CD14-positive monocyte (primary cell): ENCODE measurements at regions not wholly inside any gene's neighbourhood (a gene's known extent, or its start where the extent isn't known, plus 50 kb on each side); places are given as distances from the start of the nearest gene placed in this dataset.
"Not testable (repeated sequence)": the region's sequence is repeated elsewhere in the genome, so short reads cannot be mapped to it uniquely, and the experiment has no call there.

Source experiments
- DNase-seq, 3 donors: peaks; one replicate each; pipeline ENCODE4 v3.0.0-alpha.2; 2011 to 2022
- H2AFZ ChIP-seq: 2 replicates; pipeline ENCODE4 v1.6.0; 2012; ENCODE audit warnings: mild to moderate bottlenecking, low read depth, low read length, inconsistent platforms; ENCODE audit not compliant: insufficient read depth, poor library complexity, severe bottlenecking
- H3K27ac ChIP-seq, 2 donors: 1 replicate in 1 of 2; 2 replicates in 1 of 2; pipeline ENCODE4 v1.5.1; 2012 to 2013; ENCODE audit warnings: low read length in 2 of 2, control low read depth in 1 of 2, inconsistent platforms in 1 of 2, low read depth in 1 of 2, mild to moderate bottlenecking in 1 of 2
- H3K27me3 ChIP-seq, 2 donors: one replicate each; pipeline versions ENCODE4 v1.6.0 to v1.6.1; 2011 to 2013; ENCODE audit warnings: low read length in 2 of 2; ENCODE audit not compliant: control insufficient read depth in 2 of 2, insufficient read depth in 2 of 2
- H3K36me3 ChIP-seq, 2 donors: replicated peaks in 1 of 2; 1 replicate in 1 of 2; 2 replicates in 1 of 2; pipeline versions ENCODE4 v1.5.1 to v1.6.1; 2012 to 2013; ENCODE audit warnings: low read length in 2 of 2, control low read depth in 1 of 2, inconsistent platforms in 1 of 2, mild to moderate bottlenecking in 1 of 2; ENCODE audit not compliant: insufficient read depth in 2 of 2, control insufficient read depth in 1 of 2
- H3K4me1 ChIP-seq, 2 donors: 1 replicate in 1 of 2; 2 replicates in 1 of 2; pipeline versions ENCODE4 v1.5.1 to v1.6.1; 2012 to 2013; ENCODE audit warnings: low read length in 2 of 2, control low read depth in 1 of 2, inconsistent platforms in 1 of 2, mild to moderate bottlenecking in 1 of 2, moderate library complexity in 1 of 2; ENCODE audit not compliant: insufficient read depth in 2 of 2, control insufficient read depth in 1 of 2
- H3K4me2 ChIP-seq: replicated peaks from 2 replicates; pipeline ENCODE3; 2012; ENCODE audit warnings: low read length, moderate library complexity, mild to moderate bottlenecking; ENCODE audit not compliant: poor library complexity, severe bottlenecking; ENCODE audit errors: extremely low read depth
- H3K4me3 ChIP-seq, 3 experiments: fragments of 200-600 bp in 1 of 3; sonication (generic) in 1 of 3; replicated peaks in 1 of 3; 1 replicate in 2 of 3; 2 replicates in 1 of 3; pipeline ENCODE4 v1.5.1; 2011 to 2013; ENCODE audit warnings: low read length in 3 of 3, mild to moderate bottlenecking in 3 of 3, control low read depth in 2 of 3, low read depth in 2 of 3, inconsistent platforms in 1 of 3, moderate library complexity in 1 of 3
- H3K79me2 ChIP-seq: 2 replicates; pipeline ENCODE4 v1.6.0; 2012; ENCODE audit warnings: mild to moderate bottlenecking, control low read depth, inconsistent platforms, low read length, moderate library complexity; ENCODE audit not compliant: insufficient read depth
- H3K9ac ChIP-seq: 2 replicates; pipeline ENCODE4 v1.6.0; 2017; ENCODE audit warnings: low read length, mild to moderate bottlenecking; ENCODE audit not compliant: insufficient read depth, poor library complexity, severe bottlenecking
- H3K9me3 ChIP-seq, 2 donors: replicated peaks in 1 of 2; 1 replicate in 1 of 2; 2 replicates in 1 of 2; pipeline versions ENCODE4 v1.5.1 to v1.6.1; 2012 to 2013; ENCODE audit warnings: low read length in 2 of 2, control low read depth in 1 of 2; ENCODE audit not compliant: control insufficient read depth in 1 of 2, insufficient read depth in 1 of 2
- H4K20me1 ChIP-seq: 2 replicates; pipeline ENCODE4 v1.6.0; 2012; ENCODE audit warnings: mild to moderate bottlenecking, low read length, control low read depth, moderate library complexity; ENCODE audit not compliant: insufficient read depth
- H3K27ac Mint-ChIP-seq, 7 donors: one replicate each; pipeline ENCODE4 v1.8.0; 2020; ENCODE audit warnings: mild to moderate bottlenecking in 7 of 7, mixed read lengths in 7 of 7, moderate library complexity in 6 of 7, inconsistent platforms in 2 of 7
- H3K27me3 Mint-ChIP-seq, 3 donors: one replicate each; pipeline ENCODE4 v1.8.0; 2021 to 2022; ENCODE audit warnings: low read depth in 3 of 3, mild to moderate bottlenecking in 3 of 3, mixed read lengths in 3 of 3, moderate library complexity in 3 of 3, inconsistent platforms in 1 of 3
- H3K36me3 Mint-ChIP-seq, 2 donors: one replicate each; pipeline ENCODE4 v1.8.0; 2020; ENCODE audit warnings: mixed read lengths in 2 of 2, inconsistent platforms in 1 of 2, mild to moderate bottlenecking in 1 of 2
- H3K4me1 Mint-ChIP-seq: one replicate; pipeline ENCODE4 v1.8.0; 2020; ENCODE audit warnings: mild to moderate bottlenecking, mixed read lengths
- H3K4me3 Mint-ChIP-seq, 2 donors: one replicate each; pipeline ENCODE4 v1.8.0; 2020; ENCODE audit warnings: mild to moderate bottlenecking in 2 of 2, mixed read lengths in 2 of 2, moderate library complexity in 1 of 2
- H3K9me3 Mint-ChIP-seq, 7 donors: one replicate each; pipeline ENCODE4 v1.8.0; 2020 to 2022; ENCODE audit warnings: mixed read lengths in 7 of 7, mild to moderate bottlenecking in 6 of 7, moderate library complexity in 6 of 7, inconsistent platforms in 2 of 7
- CTCF ChIP-seq: fragments of 200-600 bp; IDR thresholded peaks from one replicate; pipeline ENCODE4 v1.8.0; 2022; ENCODE audit warnings: antibody characterized with exemption, mild to moderate bottlenecking
- whole genome bisulfite sequencing: methylation state at CpG from one replicate; pipeline ENCODE4 v1.1.5; 2013; ENCODE audit warnings: missing lambda C conversion rate; ENCODE audit not compliant: insufficient coverage; 5-methylcytosine and 5-hydroxymethylcytosine counted together
- intact Hi-C, 2 donors: fragments of 100-400 bp; cut with micrococcal nuclease; formaldehyde crosslinking; loops; one replicate each; pipeline versions ENCODE4 v1.15.0 to v1.15.1; 2023

- no peak overlapping the region for H3K4me3 Mint-ChIP-seq
- Histone ChIP-seq H4K20me1 (no peaks in the 10 kb centered on the region), H3K9me3 (peaks cover 11 to 16% of the 10 kb centered on the region in 2 donors), H3K36me3 (no peaks in the 10 kb centered on the region), H3K27me3 (peaks cover 2 to 3% of the 10 kb centered on the region in 2 donors), H3K4me2 (no peak overlapping the region), H2AFZ (no peak overlapping the region), H3K79me2 (no peaks in the 10 kb centered on the region), H3K9ac (no peak overlapping the region), H3K4me1 (no peaks in the 10 kb centered on the region), H3K27ac (no peak overlapping the region), H3K4me3 (no peak overlapping the region)
- no peaks in the 10 kb centered on the region for H3K4me1 Mint-ChIP-seq
- H3K9me3 Mint-ChIP-seq = peaks cover 18 to 35% (median 27%) of the 10 kb centered on the region in 7 donors
- WGBS = 89% methylated on average over 4 of the region's 4 CpGs
- H3K27ac Mint-ChIP-seq = peak overlapping the region in 1 of 7 donors; percentile 41
- H3K27me3 Mint-ChIP-seq = peaks cover 13 to 25% (median 21%) of the 10 kb centered on the region in 3 donors
- intact Hi-C loops = no loop called here
- no peak for TF ChIP-seq CTCF
- H3K36me3 Mint-ChIP-seq = no peaks in the 10 kb centered on the region
- no peak for DNase-seq
Observed at GRCh38 chr9:22229069-22229468, 217.6 kb upstream of the DMRTA1 start.

- H3K27ac ChIP-seq, H3K4me1 ChIP-seq, H3K4me3 Mint-ChIP-seq, H3K27ac Mint-ChIP-seq, DNase-seq, H3K4me3 ChIP-seq, H3K36me3 ChIP-seq, H3K4me1 Mint-ChIP-seq, H3K4me2 ChIP-seq, H2AFZ ChIP-seq, H3K79me2 ChIP-seq, intact Hi-C loops, H4K20me1 ChIP-seq, H3K27me3 ChIP-seq, H3K36me3 Mint-ChIP-seq, H3K9ac ChIP-seq: not testable (repeated sequence)
- H3K9me3 ChIP-seq = peaks cover 11 to 16% of the 10 kb centered on the region in 2 donors
- H3K27me3 Mint-ChIP-seq = peaks cover 15 to 31% (median 30%) of the 10 kb centered on the region in 3 donors
- H3K9me3 Mint-ChIP-seq = peaks cover 14 to 24% (median 18%) of the 10 kb centered on the region in 7 donors
Observed at GRCh38 chr9:22231309-22231708, 215.3 kb upstream of the DMRTA1 start.
